Kidney epithelial cell (primary cell): ENCODE measurements at regions not wholly inside any gene's neighbourhood (a gene's known extent, or its start where the extent isn't known, plus 50 kb on each side); places are given as distances from the start of the nearest gene placed in this dataset.

Experiments
- DNase-seq: peaks from one replicate; pipeline ENCODE4 v3.0.0-alpha.2; 2010; ENCODE audit warnings: low read depth
- H3K27me3 ChIP-seq: 2 replicates; pipeline ENCODE4 v1.6.0; 2011; ENCODE audit warnings: low read length; ENCODE audit not compliant: control insufficient read depth, insufficient read depth
- H3K36me3 ChIP-seq: 2 replicates; pipeline ENCODE4 v1.5.1; 2011; ENCODE audit warnings: low read length; ENCODE audit not compliant: control insufficient read depth, insufficient read depth
- H3K4me3 ChIP-seq: 2 replicates; pipeline ENCODE4 v1.5.1; 2011; ENCODE audit warnings: low read depth, mild to moderate bottlenecking, control low read depth, low read length
- TF ChIP-seq, protein P1 (sequence below): IDR thresholded peaks from 2 replicates; pipeline ENCODE4 v1.5.1; 2011; ENCODE audit warnings: mild to moderate bottlenecking, moderate library complexity, low read length, control low read depth, inconsistent platforms; ENCODE audit not compliant: insufficient read depth, poor library complexity, severe bottlenecking

DNA sequence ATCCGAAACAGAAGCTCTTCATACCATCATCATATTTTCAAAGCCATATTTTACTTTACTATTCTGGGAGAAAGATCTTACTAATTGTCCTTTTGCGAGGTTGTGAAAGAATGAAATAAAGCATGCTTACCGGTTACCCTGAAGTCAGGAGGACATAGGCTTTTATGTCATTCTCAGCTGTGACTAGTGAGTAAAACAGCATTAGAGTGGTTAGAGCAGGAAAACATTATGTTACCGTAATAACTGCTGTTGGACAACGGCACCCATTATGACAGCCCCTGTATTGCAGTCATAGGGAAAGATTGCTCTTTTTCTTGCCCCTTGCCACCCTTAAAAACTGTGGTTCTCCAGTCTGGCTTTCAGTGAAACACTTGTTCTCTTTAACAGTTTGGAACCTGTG is 1035.7 kb downstream of the ZPLD1 start:
- TF ChIP-seq, protein P1, sequence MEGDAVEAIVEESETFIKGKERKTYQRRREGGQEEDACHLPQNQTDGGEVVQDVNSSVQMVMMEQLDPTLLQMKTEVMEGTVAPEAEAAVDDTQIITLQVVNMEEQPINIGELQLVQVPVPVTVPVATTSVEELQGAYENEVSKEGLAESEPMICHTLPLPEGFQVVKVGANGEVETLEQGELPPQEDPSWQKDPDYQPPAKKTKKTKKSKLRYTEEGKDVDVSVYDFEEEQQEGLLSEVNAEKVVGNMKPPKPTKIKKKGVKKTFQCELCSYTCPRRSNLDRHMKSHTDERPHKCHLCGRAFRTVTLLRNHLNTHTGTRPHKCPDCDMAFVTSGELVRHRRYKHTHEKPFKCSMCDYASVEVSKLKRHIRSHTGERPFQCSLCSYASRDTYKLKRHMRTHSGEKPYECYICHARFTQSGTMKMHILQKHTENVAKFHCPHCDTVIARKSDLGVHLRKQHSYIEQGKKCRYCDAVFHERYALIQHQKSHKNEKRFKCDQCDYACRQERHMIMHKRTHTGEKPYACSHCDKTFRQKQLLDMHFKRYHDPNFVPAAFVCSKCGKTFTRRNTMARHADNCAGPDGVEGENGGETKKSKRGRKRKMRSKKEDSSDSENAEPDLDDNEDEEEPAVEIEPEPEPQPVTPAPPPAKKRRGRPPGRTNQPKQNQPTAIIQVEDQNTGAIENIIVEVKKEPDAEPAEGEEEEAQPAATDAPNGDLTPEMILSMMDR, result no peak
- no peak for DNase-seq
- Histone ChIP-seq H3K4me3 (no peak overlapping the region), H3K36me3 (no peaks in the 10 kb centered on the region), H3K27me3 (no peaks in the 10 kb centered on the region)

DNA sequence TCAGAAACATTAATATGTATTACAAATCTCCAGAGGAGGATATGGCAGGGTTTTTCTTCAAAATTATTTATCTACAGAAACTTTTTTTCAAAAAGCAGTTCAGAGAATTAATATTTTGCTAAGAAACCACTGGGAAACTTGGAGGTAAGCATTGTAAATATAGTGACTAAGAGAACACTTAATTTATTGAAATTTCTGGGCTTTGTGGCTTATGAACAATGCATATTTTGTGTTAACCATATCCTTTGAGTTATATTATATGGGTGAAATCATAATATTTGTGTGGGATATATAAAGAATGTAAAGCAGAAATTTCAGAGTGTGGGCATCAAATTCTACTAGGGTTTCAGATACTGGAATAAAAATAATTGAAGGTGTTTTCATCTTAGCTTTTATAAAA is 1059.2 kb downstream of the ZPLD1 start:
- no peak for DNase-seq
- Histone ChIP-seq H3K36me3 (no peaks in the 10 kb centered on the region), H3K4me3 (no peak overlapping the region), H3K27me3 (no peaks in the 10 kb centered on the region)
- TF ChIP-seq, protein P1, result no peak

DNA sequence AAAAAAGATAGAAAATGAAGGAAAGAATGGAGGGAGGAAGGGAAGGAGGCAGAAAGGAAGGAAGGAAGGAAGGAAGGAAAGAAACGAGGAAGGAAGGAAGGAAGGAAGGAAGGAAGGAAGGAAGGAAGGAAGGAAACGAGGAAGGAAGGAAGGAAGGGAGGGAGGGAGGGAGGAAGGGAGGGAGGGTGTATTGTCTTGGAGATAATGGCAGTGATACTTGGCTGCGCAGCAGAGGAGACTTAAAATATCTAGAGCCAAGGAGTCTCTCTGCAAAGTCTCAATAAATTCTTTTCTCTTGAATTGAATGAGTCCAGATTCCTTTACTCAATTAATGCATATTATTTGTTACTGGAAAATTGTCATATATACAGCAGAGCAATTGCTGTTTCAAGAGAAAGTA is 1059.7 kb downstream of the ZPLD1 start:
- DNase-seq, result no peak
- TF ChIP-seq, protein P1, result no peak
- Histone ChIP-seq H3K4me3 (no peak overlapping the region), H3K27me3 (no peaks in the 10 kb centered on the region), H3K36me3 (no peaks in the 10 kb centered on the region)

DNA sequence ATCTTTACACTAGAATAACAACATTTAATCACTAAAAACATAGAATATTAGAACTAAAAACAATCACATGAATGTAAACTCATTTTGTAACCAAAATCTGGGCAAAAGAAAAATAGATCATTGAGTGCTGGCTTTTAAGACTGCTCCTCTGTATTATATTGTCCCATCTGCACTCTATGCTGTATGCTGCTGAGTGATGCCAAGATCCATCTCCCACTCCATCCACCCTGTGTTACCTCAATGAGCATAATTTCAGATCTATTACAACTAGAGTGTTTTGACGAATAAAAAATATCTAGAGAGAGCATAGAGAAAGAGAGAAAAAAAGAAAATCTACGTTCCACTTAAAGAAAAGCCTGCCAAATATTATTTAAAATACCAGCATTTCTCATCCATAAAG is 1060.4 kb downstream of the ZPLD1 start:
- TF ChIP-seq, protein P1, result no peak
- no peak for DNase-seq
- H3K4me3 ChIP-seq, result no peak overlapping the region
- no peaks in the 10 kb centered on the region for H3K36me3 ChIP-seq
- H3K27me3 ChIP-seq, result no peaks in the 10 kb centered on the region

DNA sequence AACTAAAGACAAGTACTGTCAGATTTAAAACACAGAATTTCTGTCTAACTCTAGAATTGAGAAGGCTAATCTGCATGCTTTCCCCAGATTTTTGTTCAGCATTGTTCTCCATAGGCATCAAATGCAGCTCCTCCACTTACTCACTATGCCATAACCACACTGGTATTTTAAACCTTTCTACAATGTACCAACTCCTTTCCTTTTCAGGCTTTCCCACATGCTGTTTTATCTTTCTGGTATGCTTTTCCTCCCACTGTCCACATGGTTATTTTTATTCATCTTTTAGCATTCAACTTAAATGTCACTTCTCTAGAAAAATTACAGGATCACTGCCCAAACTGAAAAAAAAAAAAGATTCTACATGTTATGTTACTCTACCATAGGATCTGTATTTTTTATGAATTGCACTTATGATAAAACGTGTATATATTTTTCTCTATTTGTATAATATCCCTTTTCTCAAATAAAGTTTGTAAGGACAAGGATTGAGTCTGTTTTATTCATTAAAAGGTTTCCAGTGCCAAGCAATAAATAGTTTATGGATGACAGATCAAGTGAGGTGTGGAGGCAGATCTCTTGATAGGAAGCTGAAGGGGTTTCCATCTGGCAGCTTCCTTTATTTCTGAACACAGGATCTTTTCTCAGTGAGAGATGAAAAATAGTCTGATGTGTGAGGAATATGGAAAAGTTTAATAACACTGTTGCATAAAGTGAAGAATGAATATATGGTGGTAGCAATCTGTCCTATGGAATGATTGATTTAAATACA is 1064.5 kb downstream of the ZPLD1 start:
- H3K36me3 ChIP-seq, result no peaks in the 10 kb centered on the region
- DNase-seq, result peak; percentile 37
- TF ChIP-seq, protein P1, result no peak

DNA sequence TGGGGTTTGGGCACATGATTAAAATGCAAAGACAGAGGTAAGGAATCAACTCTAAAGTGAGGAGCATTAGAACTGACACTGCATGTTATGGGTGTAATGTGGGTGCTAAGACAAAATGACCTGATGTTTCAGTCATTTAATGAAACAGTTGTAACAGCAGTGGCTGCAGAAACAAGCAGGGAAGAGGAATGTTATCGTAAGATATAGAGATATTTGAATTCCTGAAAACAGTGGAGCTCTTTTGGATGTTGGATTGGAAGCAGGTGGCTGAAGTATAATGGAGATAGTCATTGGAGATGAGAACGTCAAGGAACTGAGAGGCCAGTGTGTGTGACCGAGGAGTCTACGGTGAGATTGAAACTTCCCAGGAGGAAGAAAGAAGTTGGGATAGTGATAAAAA is 1065.2 kb downstream of the ZPLD1 start:
- Histone ChIP-seq H3K36me3 (no peaks in the 10 kb centered on the region), H3K27me3 (no peaks in the 10 kb centered on the region)

More for the DNA sequence above, 1064.5 kb downstream of the ZPLD1 start:
- H3K4me3 ChIP-seq, result no peak overlapping the region
- H3K27me3 ChIP-seq, result no peaks in the 10 kb centered on the region

More for the DNA sequence above, 1065.2 kb downstream of the ZPLD1 start:
- no peak overlapping the region for H3K4me3 ChIP-seq
- DNase-seq, result no peak
- TF ChIP-seq, protein P1, result no peak
